Midbrain (tissue), 1 donor: ENCODE measurements at regions not wholly inside any gene's neighbourhood (a gene's known extent, or its start where the extent isn't known, plus 50 kb on each side); places are given as distances from the start of the nearest gene placed in this dataset.
"Not testable (repeated sequence)": the region's sequence is repeated elsewhere in the genome, so short reads cannot be mapped to it uniquely, and the experiment has no call there.

ENCODE experiments used
- DNase-seq: peaks from one replicate; lab custom pipeline; 2025; lab: John Stamatoyannopoulos, UW

GRCh38 chr6:43886067-43886461, 116.1 kb downstream of the VEGFA start:
- no peak for DNase-seq

DNA sequence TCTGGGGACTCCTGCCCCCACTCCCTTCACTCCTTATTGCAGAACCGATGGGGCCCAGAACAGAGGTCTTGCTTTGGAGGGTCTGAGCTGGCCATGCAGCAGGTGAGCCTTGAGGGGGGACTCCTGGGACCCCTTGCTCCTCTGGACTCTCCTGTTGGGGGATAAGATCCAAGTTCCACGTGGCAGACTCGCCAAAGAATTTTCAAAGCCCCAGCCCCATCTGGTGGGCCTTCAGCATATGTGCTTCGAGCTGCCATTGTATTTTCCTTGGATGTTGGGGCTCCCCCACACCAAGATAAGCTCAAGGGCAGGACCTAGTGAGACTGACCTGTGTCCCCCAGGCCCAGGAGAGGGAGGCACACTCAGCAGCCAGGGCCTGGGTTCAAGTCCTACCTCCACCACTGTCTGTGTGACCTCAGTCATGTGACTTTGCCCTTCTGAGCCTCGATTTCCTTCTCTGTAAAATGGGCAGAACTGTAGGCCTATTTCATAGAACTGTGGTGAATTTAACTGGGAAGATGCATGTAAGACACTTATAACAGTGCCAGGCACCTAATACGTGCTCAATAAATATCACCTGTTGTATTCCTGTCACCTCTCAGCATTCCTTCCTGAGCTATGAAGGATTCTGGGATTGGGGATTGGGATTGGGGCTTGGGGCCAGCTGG, 115.5 kb downstream of the VEGFA start:
- no peak for DNase-seq

DNA sequence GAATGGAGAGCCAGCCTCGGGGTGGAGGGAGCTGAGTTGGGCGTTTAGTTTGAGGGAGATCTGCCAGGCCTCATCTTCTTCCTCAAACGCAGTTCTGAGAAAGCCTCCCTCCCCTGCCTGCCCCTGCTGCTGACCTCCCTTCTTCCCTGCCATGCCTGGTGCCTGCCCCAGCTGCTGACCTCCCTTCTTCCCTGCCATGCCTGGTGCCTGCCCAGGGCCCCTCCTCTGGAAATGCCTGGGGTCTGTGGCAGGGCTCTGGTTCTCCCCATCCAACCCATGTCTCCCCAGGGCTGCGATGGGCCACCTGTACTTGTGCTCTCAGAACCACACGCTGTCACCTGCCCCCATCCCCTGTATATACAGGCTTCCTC, 114.6 kb downstream of the VEGFA start:
- DNase-seq = no peak

DNA sequence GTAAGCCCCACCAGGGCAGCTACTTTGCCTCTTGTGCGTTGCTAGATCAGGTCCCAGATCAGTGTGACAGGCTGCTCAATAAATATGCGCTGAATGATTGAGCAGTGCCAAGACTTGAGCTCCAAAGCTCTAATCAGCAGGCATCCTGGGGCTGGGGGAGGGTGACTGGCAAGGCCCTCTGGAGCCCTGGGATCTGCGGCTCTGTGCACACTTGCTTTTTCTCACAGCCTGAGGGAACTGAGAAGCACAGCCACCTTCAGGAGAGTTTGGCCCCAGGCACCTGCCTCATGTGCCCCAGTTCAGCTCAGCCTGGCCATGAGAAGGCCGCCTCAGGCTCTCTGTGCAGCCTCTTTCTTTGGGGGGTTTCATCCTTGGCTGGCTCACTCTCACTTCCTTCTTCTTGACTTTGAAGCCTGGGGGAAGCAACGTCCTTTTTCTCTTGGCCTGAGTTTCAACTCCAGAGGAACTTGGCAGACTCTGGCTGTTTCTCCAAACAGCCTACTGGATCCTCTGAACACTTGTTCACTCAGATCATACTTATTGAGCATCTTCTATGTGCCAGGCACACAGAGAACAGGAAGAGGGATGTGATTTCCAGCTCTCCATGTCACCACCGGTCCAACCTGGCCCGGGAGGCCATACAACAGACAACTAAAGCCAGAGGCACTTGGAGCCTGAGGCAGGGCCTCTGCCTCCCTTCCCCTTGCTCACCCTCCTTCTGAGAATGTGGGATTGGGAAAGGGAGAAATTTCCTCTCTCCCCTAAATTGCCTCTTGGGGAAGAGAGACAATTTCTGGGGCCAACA, 114.0 kb downstream of the VEGFA start:
- DNase-seq = no peak

DNA sequence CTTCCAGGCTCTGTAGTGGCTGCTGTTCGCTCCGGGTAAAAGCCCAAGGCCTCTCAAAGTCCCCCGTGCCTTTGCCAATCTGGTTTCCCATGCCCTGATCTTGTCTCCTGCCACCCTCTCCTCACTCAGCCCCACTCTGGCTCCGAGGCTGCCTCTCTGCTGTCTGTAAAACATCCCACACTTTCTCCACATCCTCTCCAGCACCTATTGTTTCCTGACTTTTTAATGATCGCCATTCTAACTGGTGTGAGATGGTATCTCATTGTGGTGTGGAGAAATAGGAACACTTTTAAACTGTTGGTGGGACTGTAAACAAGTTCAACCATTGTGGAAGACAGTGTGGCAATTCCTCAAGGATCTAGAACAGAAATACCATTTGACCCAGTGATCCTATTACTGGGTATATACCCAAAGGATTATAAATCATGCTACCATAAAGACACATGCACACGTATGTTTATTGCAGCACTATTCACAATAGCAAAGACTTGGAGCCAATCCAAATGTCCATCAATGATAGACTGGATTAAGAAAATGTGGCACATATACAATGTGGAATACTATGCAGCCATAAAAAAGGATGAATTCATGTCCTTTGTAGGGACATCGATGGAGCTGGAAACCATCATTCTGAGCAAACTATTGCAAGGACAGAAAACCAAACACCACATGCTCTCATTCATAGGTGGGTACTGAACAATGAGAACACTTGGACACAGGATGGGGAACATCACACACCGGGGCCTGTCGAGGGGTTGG, 112.9 kb downstream of the VEGFA start:
- DNase-seq = not testable (repeated sequence)

GRCh38 chr6:43880236-43881137, 110.5 kb downstream of the VEGFA start:
- DNase-seq = no peak

DNA sequence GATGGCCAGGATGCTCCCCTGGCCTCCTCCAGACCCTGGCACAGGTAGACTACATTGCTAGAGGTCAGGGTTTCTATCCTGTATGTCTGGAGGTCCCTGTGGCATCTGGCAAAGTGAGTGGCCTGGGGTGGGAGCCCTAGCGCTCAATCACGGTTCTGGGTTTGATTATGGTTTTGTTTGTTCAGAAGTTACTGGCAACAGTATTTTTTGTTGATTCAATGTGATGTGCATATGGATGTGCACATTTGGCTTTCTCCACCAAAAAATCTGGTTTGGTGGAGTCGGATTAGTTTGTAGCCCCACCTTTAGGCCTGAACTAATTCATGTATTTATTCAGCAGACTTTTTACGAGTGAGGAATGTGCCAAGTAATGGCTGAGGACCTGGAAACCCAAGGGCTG, 109.7 kb downstream of the VEGFA start:
- no peak for DNase-seq

GRCh38 chr6:43878823-43879495, 108.9 kb downstream of the VEGFA start:
- DNase-seq = peak; percentile 72

DNA sequence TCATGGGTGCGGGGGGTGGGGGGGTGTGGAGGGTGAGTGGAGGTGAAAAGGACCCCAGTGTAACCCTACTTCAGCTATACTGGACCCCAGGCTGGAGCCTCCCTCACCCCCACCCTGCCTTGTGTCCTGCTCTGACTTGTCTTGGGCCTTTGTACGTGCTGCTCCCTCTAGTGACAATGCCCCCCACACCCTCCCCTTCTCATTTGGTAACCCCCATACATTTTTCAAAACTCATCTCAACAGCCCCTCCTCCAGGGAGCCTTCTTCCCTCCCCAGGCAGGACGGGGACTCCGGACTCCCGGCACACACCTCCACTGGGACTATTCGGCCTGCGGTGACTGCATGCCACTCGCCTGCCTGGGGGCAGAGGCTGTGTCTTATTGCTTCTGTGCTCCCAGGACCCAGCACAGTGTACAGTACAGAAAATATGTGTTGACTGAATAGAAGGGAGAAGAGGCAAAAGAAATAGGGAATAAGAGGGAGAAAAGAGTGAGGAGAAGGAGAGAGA, 108.2 kb downstream of the VEGFA start:
- DNase-seq = no peak

- DNase-seq = no peak
Observed at GRCh38 chr6:43877463-43878126, 107.6 kb downstream of the VEGFA start.

- DNase-seq = no peak
Observed at GRCh38 chr6:43877036-43877435, 107.0 kb downstream of the VEGFA start.

DNA sequence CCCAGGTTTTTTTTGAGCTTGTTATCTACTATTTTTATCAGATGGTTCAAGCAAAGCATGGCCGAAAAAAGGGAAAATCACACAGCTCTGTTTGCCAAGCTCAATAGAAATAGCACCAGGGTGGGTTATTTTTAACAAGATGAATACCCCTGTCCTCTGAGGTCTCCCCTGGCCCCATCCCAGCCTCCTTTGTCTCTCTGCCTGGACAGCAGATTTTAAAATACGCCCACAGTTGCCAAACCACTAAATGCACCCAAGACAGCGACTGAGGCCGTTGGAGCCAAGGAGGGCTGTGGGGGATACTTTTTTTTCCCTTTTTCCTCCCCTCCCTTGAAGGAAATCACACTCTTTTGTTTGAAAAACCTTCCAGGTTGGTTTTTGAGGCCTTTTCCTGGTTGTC, 106.6 kb downstream of the VEGFA start:
- DNase-seq = no peak

DNA sequence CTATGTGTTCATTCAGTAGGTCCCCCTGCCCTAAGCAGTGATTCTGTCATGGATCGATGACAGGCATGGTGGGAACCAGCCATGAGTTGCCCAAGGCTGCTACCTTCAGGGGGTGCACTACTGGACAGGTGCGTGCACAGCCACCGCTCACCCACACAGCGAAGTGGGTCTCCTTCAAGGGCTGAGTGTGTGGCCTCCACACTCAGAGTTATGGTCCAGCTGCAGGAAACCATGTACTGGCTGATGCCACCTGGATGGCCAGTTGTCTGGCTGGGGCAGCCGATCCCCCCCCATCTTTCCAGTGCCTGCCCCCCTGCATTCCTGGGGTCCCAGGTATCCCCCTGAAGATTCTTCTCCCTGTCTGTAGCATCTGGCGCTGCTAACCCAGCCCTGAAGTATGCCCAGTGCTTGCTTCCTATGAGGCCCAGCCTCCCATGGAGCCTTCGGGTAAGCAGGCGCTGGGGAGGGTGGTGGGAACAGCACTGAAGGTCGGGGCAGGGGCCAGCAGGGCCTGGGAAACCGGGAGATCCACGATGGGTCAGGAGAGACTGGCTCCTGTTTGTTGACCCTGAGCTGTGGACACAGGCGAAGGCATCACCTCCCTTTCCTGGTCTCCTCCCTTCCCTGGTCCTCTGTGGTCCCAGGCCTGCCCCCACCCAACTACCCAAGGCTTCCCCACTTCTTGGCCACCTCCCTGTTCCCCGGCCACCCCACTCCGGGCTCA, 106.0 kb downstream of the VEGFA start:
- DNase-seq = no peak

DNA sequence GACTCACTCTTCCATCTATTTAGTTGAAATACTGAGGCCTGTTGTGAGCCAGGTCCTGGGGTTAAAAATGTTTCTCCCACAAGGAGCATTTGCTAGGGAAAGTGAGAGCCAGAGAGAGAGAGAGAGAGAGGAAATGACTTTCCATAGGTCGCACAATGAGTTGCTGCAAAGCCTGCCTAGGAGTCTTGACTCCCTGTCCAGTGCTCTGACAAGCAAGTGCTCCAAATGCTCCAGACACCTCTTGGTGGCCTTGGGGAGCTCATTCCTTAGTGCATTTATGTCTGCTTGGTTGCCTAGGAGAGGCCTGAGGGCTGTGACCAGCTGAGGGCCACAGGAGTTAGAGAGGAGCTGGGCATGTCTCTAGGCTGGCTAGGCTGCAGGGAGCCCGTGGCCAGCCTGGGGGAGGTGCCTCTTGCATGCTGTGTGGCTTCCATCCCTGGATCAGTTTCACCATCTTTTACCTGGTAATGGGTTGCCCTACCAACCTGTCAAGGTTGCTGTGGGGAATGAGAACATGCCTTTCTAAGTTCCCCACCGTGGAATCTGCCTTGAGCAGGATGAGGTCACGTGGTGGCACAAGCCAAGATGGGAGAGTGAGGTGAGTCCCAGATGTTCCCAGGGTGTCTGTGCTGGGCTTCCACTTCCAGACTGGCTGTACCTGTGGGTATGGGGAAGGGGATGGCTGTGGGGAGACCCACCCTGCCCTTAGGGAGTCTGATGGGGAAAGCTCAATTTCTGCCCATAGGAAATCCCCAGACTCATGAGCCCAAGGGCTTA, 105.0 kb downstream of the VEGFA start:
- no peak for DNase-seq

DNA sequence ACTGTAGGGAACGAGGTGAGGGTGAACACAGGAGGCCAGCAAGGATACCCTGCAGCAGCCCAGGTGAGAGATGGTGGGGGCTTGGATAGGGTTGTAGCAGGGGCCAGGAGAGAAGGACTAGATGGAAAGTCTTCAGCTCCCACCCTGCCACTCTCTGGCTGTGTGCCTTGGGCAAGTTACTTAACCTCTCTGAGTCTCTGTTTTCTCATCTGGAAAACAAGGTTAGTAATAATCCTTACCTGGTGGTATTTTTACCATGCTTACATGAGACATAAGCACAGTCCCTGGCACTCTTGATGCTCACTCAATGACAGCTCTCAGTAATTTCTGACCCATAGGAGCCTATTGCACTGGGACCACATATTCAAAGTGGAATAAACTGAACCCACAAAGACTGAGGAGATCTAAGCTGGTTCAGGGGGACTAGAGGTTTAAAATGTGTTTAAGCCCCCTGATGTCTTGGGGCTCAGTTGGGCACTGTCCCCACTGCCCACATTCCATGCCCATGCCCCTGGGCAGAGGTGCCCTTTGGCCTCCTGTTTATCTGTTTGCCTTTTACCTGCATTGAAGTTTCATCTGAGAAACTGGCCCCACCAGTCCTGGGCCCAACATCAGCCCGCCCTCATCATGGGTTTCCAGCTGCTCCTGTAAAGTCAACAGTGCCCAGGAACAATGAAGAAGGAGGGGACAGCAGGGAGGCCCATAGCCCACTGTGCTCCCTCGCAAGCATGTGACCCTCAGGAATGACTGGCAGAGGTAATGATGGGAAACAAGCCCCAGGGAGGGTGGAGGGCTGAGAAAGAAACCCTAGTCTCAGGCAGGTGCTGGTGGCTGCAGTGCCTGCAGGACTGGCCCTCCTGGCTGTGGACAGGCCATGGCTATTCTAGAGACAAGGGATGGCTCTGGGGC, 104.0 kb downstream of the VEGFA start:
- no peak for DNase-seq

DNA sequence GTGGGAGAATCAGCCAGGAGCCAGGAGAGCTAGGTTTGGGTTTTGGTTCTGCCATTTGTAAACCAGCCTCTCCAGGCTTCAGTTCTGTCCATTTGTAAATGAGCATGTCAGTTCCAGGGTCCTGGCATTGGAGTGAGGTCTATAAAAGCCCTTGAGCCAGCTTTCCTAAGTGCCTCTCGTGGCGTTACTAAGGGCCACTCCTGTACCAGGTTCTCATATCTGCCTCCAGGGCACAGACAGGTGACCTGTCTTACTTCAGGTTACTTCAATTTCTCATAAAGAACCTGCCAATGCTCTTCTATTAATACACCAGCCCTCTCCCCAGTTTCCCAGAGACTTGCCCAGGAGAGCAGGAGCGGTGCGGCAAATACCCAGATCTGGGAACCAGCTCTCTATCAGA, 101.9 kb downstream of the VEGFA start:
- no peak for DNase-seq

DNA sequence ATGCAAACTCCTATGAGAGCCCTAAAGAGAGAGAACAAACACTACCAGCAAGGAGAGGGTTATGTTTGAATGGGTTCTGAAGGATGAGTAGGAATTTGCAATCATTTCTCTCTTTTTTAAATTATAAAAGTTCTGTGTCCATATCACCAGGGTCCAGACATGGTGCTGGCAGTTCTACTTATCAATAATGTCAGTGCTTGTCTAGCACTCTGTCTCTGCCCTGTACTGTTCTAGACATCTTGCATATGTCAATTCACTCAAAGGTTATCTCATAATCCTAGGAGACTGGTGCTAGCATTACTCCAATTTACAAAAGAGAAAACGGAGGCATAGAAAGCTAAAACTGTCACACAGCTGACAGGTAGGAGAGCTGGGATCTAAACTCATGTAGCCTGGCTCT, 101.3 kb downstream of the VEGFA start:
- DNase-seq = no peak

GRCh38 chr6:43870660-43871061, 100.7 kb downstream of the VEGFA start:
- DNase-seq = no peak
